HG03196 (cell line): ENCODE measurements at regions not wholly inside any gene's neighbourhood (a gene's known extent, or its start where the extent isn't known, plus 50 kb on each side); places are given as distances from the start of the nearest gene placed in this dataset.
A peak's percentile ranks its signal among the peaks of the same experiment; 100 is the strongest.

ENCODE experiments used
- ATAC-seq: cut with Tn5 transposase; IDR thresholded peaks from one replicate; pipeline ENCODE4 v1.9.1; 2021; ENCODE audit not compliant: unreplicated experiment

GRCh38 chr2:136062066-136062837, 55.7 kb downstream of the CXCR4 start:
- ATAC-seq: no peak

DNA sequence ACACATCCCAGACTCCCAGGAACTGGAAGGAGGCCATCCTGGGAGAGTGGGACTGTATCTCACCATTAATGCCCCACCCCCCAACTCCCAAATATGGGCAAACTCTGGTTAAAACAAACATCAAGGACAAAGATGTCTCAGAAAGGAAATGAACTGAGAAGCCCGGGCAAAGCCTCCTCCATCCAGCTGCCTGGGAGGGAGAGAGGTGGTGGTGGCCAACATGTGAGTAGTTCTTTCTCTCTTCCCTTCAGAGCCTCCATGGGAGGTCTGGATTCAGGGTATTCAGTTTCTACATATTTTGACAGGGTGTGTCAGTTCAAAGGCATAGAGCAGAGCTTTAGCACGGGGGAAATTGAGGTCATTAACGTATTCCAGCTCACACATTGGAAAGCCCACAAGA, 57.5 kb downstream of the CXCR4 start:
- ATAC-seq: no peak

GRCh38 chr2:136059036-136059472, 58.9 kb downstream of the CXCR4 start:
- ATAC-seq: peak; percentile 42

GRCh38 chr2:136058262-136058661, 59.7 kb downstream of the CXCR4 start:
- ATAC-seq: no peak

GRCh38 chr2:136057802-136058140, 60.2 kb downstream of the CXCR4 start:
- no peak for ATAC-seq

- peak; percentile 29 for ATAC-seq
These were observed 60.7 kb downstream of the CXCR4 start for GRCh38 chr2:136057023-136057801.

GRCh38 chr2:136055929-136056688, 61.8 kb downstream of the CXCR4 start:
- peak; percentile 30 for ATAC-seq

DNA sequence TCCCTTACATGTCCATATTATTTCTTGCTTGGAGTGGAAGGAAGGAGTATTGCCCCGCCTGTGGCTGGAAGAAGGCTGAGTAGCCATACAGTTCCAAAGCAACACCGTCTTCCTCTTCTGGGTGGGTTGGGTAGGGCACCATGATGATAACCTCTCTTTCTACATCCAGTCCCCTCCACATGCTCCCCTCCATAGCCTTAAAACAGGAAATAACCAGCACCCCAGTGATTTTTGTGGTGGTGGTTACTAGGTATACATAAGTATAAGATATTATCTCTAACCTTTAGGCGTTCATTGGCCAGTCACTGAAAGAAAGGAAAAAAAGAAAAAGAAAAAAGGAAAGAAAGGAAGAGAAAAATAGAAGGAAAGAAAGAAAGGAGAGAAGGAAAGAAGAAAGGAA, 63.1 kb downstream of the CXCR4 start:
- ATAC-seq: no peak

GRCh38 chr2:136052369-136053362, 65.3 kb downstream of the CXCR4 start:
- no peak for ATAC-seq

GRCh38 chr2:136051725-136052048, 66.3 kb upstream of the DARS1 start:
- ATAC-seq: no peak

DNA sequence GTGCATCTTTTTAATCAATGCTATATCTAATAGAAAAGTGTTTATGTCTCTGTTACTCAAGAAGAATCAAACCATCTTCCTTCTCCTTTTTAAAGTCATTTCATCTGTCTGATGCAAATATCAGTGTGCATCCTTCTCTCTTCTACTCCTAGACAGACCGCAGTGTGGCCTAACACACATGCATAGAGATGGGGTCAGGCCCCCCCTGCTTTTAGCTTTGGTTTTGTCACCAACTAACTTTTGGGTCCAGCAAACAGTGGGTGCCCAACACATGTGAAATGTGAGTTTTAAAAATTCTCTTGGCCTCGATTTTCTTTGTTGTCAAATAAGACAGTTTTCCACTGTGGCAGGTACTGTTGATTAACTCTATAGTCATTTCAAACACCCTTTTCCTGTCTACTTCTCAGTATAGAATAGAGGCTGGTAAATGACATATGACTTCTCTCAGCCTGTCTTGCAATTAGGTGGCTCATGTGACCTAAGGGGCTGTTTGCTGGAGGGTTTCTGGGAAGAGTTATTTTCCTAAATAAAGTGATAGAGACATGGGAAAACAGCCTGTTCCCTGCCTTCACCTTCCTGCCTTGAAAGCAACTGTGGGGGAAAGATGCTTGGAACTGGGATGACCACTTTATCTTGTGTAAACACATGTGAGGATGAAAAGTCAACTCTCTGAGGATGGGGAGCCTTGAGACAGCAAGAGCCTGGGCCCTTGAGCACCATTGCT, 65.7 kb upstream of the DARS1 start:
- ATAC-seq: peak; percentile 30

DNA sequence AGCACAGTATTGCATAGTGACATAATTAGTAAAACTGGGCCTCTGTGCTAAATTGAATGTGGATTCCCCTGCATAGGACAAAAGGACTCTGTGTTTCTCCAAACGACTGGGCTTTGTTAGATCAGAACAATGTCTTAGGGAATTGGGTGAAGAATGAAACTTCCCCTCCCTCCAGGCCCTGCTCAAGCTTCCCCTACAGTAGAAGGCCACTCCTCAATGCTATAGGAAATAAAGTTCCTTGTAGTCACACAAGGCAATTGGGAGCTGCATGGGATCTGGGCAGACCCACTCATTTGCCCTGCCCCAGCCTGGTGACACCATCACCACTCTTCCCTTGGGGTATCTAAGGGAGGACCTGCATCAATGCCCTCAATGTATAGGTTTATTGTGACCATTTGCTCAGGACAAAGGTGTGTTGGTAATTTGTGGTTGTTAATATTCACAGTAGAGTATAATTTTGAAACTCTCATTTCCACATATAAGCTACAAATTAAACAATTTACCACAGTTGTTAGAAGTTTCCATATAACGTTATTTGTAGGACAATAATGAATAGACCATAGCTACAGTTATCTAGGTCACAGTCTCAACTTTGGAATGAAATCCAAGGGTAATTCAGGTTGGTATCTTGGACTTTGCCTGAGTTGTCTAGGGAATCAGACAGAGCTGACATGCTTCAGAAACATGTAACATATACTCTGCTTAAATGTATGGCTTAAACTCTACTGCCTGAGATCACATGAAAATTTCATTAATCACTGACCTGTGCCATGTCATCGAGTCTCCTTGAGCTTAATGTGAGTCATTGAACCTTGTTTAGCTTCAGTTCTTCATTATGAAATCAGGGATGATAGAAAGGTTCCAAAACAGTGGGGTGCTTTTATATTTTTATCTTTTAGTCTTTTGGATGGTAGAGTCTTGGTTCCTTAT, 64.8 kb upstream of the DARS1 start:
- no peak for ATAC-seq

GRCh38 chr2:136049011-136049742, 63.8 kb upstream of the DARS1 start:
- ATAC-seq: no peak

- ATAC-seq: no peak
These were observed 60.6 kb upstream of the DARS1 start for GRCh38 chr2:136045835-136046570.

DNA sequence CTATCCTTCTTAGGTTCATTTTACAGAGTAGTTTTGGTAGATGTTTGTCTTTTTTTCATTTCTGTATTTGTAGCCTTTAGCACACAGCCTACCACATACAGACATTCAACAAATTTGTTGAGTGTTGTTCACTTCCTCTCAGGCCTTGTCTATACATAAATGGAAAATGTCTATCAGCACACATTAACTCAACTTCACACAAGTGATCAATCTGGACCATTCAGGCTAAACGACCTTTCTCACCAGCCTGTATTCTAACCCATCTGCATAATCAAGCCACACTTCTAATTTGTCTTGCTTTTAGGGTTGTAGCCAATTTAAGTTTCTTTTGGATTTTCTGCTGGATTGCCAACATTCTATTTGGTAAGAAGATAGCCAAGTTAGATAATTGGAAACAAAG, 59.9 kb upstream of the DARS1 start:
- ATAC-seq: no peak
